HG02840 (cell line): ENCODE measurements at regions not wholly inside any gene's neighbourhood (a gene's known extent, or its start where the extent isn't known, plus 50 kb on each side); places are given as distances from the start of the nearest gene placed in this dataset.

Experiments used
- ATAC-seq: cut with Tn5 transposase; IDR thresholded peaks from one replicate; pipeline ENCODE4 v1.9.1; 2021; ENCODE audit warnings: mild to moderate bottlenecking, moderate library complexity, moderate number of reproducible peaks; ENCODE audit not compliant: unreplicated experiment, low FRiP score

DNA sequence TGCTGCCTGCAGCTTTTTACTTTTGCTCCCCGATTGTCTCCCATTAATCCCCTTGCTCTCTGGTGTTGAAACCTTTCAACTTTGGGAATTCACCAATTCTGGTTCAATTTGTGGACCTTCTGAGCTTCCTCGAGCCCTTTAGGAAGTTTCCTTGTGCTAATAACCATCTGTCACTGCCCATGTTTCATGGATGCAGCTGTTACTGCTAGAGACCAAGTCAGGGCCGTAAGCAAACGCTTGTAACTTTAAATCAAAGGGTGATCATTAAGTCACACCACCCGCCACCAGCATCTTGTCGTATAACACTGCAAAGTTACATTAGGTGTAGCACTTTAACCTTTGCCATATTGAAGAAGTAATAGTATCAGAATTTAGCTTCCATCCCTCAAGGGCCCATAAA is 268.3 kb upstream of the SASH1 start:
- no peak for ATAC-seq

DNA sequence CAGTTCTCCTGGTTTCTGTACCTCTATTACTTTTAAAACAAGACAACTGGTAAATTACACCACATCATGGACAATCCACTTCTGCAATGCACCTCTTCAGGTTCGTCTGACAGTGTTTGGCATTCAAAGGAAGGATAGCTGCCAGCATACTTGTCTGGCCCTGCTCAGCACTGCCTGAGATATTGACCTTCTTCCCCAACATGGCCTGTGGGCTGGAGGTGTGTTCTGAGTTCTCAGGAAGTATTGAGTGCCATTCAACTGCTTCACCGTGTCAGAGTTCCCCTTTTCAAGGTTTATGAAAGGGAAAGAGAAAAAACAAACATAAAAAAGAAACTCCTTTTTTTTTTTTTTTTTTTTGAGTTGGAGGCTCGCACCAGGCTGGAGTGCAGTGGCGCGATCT is 267.9 kb upstream of the SASH1 start:
- no peak for ATAC-seq

DNA sequence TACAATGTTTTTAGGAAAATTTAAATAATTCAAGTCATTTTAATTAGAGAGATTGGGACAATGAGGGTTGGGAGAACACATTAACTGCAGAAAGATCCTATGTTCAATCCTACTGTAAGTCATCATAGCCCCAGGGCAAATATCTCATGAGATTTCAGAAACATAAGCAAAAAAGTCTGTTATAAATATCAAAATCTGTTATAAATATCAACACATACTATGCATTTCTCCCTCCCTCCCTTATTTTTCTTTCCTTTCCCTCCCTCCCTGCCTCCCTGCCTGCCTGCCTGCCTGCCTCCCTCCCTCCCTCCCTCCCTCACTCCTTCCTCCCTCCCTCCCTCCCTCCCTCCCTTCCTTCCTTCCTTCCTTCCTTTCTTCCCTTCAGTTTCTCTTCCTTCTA is 267.3 kb upstream of the SASH1 start:
- ATAC-seq: no peak

DNA sequence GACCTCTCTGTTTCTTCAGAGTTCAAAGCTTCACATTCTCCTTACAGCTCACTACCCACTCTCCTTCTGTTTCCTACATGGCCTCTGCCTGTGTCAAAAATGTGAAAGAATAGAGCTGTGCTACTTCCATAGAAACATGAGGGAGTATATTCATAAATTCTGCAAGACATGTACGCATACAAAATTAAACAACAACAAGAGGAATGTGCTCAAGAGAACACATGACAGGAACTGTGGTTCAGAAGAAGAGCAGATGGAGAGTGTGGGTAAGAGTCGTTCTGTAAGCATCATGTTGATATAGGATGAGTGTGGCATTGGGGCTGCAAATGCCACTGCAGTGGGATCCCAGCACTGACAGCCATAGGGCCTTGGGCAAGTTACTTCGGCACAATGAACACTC is 266.6 kb upstream of the SASH1 start:
- ATAC-seq: no peak

GRCh38 chr6:148080315-148080714 is 262.3 kb upstream of the SASH1 start:
- ATAC-seq: no peak

DNA sequence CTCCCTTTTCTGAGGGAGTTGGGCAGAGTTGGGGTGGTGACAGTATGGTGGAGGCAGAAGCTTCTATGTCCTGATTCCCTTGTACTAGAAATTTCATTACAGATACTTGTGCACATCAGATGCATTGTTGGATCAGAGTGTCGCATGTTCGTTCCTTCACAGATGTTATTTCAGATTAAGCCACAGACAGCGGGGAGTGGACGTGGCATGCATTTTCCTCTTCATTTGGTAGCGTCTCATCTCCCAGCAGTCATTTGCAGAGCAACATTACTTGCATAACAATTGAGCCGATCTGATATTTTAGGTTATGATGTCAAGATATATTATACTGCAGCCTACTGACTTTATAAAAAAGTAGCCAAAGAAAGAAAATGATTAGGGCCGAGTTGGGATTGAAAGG is 261.6 kb upstream of the SASH1 start:
- no peak for ATAC-seq

GRCh38 chr6:148082044-148082443 is 260.6 kb upstream of the SASH1 start:
- no peak for ATAC-seq

DNA sequence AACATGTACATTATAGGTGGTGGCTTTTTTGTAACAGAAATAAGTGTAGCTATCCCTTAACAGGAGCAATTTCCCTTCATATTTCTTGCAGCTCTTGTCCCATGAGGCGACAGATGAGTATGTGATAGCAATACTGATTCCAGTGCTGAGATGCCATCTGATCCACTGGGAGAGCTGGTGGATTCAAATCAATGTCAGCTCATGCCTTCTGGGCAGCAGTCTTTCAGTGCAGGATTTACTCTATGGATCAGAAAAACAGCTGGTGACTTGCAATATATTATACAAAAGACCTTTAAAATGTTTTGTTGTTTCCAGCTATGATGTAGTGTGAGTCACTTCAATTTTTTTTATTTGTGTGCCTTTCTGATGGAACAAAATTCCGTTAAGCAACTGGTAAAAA is 259.9 kb upstream of the SASH1 start:
- ATAC-seq: no peak

- no peak for ATAC-seq
Observed at GRCh38 chr6:148085631-148086331, 256.9 kb upstream of the SASH1 start.

DNA sequence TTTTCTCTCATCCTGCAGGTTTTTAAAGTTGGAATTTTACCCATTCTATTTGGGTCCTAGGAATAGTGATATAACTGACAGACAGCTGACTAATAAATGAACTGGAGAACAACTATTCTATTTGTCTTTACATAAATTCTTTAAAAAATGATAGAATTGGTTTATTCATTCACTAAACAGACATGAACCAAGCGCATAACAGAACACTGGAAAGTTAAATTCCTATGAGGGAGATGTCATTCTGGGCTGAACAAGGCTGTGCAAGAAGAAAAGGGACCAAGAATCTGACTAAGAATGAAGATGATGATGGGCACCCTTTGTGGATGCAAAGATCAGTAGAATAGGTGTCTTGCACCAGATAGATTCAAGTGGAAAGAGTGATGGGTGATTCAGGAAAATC is 256.3 kb upstream of the SASH1 start:
- no peak for ATAC-seq

GRCh38 chr6:148086843-148087242 is 255.8 kb upstream of the SASH1 start:
- ATAC-seq: no peak

GRCh38 chr6:148087659-148088058 is 255.0 kb upstream of the SASH1 start:
- no peak for ATAC-seq

- ATAC-seq: no peak
Observed at GRCh38 chr6:148090326-148090725, 252.3 kb upstream of the SASH1 start.

GRCh38 chr6:148091394-148091793 is 251.2 kb upstream of the SASH1 start:
- ATAC-seq: no peak

DNA sequence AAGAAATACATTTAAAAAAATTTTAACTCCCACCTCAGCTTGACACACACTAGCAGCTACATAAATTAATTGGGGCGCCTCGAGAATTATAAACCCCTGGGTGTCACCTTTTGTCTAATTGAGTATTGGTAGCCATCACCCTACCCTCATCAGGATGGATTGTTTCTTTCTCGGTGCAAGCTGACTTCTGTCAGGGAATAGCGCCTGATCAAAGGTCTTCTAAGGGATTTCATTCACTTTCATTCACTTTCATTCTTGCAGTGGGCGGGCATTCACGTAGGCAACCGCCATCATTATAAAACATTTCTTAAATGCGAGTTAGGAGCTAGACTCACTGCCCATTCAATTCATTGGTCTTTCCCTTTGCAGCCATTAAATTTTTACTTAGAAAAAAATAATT is 239.2 kb upstream of the SASH1 start:
- no peak for ATAC-seq

DNA sequence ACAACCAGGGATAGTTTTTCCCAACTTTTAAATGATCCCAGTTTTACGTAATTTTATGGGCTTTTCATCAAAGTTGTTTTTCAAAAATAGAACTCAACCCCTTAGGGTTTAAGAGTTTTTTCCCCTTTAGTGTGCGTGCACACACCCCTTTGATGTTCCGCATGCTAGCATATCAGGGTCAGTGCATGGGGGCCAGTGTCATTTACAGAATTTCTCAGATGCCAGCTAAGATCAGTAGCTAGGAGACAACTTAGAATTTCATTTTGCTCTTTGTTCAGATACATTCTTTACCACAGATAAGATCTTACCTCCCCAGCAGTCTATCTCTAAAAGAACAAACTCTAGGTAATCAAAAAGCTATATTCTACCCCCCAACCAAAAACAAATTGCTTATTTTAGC is 238.5 kb upstream of the SASH1 start:
- no peak for ATAC-seq

DNA sequence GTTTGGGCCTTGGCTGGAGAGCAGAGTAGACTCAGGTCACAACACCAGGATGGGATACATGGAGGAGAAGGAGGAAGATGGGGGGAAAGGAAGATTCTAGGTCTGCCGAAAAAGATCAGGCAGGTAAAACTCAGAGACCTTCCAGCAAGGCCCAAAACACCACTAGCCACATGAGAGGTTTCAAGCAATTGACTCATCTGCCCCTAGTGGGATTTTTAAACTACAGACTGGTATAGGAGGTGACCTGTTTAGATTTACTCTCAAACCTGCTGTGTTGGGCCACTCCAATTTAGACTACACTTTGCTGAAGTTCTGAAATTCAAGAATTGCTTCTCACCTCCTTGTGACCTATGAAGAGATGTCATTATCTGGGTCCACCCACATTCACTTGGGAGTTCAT is 236.9 kb upstream of the SASH1 start:
- ATAC-seq: no peak

GRCh38 chr6:148107911-148108310 is 234.7 kb upstream of the SASH1 start:
- ATAC-seq: no peak

DNA sequence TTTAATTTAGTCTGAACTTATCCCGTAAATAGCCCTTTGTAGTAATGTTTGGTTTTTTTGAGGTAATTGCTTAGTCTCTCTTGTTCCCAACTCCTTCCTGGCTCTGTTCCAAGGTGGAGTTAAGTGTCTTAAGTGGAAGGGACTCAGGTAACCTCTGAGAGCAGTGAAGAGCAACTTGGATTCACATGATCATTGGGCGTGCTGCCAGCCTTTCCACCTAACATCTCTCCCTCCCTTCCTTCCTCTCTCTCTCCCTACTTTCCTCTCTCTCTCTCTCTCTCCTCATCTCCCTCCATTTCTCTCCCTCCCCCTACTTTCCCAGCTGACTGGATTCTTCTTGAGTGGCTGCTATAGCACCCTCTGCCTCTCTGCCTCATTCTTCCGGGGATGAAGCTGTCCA is 232.9 kb upstream of the SASH1 start:
- ATAC-seq: no peak

DNA sequence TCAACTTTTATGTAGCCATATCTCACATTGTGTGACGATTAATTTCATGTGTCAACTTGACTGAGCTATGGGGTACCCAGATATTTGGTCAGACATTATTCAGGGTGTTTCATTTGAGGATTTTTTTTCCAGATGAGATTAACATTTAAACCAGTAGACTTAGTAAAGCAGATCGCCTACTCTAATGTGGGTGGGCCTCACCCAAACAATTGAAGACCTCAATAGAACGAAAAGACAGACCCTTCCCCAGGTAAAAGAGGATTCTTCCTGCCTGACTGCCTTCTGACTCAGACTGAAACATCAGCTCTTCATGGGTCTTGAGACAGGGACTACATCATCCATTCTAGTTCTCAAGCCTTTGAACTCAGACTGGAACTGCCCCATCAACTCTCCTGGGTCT is 231.7 kb upstream of the SASH1 start:
- ATAC-seq: no peak

DNA sequence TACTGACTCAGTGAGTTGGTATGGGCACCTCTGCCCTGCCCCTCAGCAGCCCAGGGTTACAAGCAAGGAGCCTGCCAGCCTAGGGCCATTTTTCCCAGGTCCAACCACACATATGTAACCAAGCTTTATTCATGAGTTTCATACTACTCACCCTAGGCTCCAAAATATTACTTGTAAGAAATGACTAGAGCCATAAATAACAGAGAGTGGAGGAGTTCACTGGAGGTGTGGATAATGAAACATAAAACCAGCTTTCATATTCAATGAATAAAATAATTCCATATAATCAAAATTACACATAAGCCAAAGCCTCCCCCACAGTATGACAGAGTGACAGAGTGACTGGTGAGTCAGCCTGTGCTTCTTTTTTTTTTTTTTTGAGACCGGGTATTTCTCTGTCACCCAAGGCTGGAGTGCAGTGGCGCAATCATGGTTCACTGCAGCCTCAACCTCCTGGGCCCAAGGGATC is 229.8 kb upstream of the SASH1 start:
- no peak for ATAC-seq

DNA sequence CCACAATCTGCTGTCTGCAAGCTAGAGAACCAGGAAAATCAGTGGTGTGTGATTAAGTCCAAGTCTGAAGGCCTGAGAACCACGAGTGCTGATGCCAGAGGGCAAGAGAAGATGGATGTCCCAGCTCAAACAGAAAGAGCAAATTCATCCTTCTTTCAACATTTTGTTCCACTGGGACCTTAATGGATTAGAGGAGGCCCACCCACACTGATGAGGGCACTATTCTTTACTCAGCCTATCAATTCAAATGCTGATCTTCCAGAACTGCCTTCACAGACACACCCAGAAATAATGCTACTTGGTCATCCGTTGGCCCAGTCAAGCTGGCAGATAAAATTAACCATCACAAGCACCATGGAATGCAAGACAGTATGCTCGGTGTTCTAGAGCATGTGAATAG is 226.6 kb upstream of the SASH1 start:
- ATAC-seq: no peak

GRCh38 chr6:148118244-148118643 is 224.4 kb upstream of the SASH1 start:
- no peak for ATAC-seq
